ENCODE measurements at regions not wholly inside any gene's neighbourhood (a gene's known extent, or its start where the extent isn't known, plus 50 kb on each side); places are given as distances from the start of the nearest gene placed in this dataset.

DNA sequence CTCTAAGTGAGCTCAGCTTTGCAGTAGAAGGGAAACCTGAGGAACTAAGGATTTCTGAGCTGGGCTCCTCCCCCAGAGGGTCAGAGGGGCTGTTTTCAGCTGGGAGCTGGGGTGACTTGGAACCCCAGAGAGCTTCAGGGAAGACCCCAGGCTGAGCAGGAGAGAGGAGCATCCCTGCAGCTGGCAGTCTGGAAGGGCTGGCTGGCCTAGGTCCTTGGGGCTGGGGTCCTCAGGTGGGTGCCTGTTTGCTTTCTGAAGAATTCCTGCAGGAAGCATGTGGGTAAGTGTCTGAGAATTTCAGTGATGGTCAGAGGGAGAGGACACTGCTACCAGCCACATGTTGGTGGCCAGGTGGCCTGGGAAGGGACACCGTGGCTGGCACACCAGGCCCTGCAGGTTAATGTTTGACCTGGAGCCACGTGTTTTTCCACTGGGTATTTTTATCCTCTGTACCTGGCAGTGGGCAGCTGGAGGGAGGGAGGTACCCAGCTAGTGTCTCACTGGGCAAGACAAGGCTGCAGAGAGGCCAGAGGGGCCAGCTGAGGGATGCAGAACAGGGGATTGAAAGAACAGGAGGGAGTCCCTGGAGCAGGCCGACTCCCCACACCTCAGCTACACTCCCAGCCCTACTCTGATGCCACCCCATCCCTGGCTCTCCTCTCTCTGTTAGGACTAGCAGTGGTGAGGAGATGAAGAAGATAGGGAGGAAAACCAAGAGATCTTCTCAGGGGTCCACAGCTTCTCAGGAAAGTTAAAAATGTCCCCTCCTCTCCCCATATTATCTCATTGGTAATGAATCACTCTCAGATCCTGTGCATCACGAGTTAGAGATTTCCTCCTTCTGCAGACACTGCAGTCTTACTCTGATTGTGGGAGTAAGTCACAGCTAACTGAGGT lies 143.6 kb downstream of the VEGFA start:
- DNase-seq (ENCODE audit: low spot score) (no peak), ATAC-seq (ENCODE audit: insufficient number of reproducible peaks, low FRiP score, low read depth) (no peak)
- Histone ChIP-seq H3K27ac (no peak overlapping the region), H3K4me3 (no peak overlapping the region), H3K27me3 (replicated peaks; ENCODE audit: insufficient read depth) (no peaks in the 10 kb centered on the region), H3K9me3 (no peaks in the 10 kb centered on the region), H3K36me3 (no peaks in the 10 kb centered on the region), H3K4me1 (ENCODE audit: control insufficient read depth in 1 of 2, low read depth in 2 of 2) (peaks cover 0 to 4% of the 10 kb centered on the region in 2 donors)
- TF ChIP-seq, protein P1, sequence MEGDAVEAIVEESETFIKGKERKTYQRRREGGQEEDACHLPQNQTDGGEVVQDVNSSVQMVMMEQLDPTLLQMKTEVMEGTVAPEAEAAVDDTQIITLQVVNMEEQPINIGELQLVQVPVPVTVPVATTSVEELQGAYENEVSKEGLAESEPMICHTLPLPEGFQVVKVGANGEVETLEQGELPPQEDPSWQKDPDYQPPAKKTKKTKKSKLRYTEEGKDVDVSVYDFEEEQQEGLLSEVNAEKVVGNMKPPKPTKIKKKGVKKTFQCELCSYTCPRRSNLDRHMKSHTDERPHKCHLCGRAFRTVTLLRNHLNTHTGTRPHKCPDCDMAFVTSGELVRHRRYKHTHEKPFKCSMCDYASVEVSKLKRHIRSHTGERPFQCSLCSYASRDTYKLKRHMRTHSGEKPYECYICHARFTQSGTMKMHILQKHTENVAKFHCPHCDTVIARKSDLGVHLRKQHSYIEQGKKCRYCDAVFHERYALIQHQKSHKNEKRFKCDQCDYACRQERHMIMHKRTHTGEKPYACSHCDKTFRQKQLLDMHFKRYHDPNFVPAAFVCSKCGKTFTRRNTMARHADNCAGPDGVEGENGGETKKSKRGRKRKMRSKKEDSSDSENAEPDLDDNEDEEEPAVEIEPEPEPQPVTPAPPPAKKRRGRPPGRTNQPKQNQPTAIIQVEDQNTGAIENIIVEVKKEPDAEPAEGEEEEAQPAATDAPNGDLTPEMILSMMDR (IDR thresholded peaks at IDR 0.05): no peak

DNA sequence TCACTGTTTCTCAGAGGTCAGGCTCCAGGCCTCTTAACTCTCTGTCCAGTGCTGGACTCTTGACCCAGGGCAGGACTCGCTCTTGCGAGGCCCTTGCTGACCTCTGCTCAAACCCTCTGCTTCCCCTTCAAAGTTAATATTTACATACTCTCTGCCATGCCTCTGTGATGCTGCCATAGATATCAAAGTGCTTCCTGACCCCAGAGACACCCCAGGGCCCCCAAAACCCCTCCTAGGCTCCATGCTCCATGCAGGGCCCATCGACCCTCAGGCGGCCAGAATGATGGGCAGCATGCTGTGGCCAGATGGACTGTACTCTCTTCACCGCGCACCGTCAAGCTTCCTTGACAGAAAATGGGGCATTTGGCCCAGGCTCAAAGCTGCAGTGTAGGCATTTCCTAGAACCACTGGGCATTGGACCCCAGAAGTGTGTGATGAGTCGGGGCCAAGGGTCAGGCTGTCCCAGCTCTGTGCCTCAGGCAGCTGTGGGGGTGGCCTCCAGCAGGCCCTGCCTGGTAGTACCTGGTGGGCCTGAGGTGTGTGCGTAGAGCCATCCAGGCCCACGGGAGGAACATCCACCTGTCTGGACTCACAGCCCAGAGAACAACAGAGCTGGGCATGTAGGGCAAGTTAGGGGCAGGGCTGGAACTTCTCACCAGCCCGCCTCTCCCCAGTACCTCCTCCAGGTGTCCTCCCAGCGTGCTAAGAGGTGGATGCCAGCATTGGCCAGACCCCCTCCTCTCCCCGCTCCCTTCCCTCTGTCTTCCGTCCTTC lies 142.8 kb downstream of the VEGFA start:
- no peak for ATAC-seq (ENCODE audit: insufficient number of reproducible peaks, low FRiP score, low read depth)
- TF ChIP-seq, protein P1 (IDR thresholded peaks at IDR 0.05): no peak

DNA sequence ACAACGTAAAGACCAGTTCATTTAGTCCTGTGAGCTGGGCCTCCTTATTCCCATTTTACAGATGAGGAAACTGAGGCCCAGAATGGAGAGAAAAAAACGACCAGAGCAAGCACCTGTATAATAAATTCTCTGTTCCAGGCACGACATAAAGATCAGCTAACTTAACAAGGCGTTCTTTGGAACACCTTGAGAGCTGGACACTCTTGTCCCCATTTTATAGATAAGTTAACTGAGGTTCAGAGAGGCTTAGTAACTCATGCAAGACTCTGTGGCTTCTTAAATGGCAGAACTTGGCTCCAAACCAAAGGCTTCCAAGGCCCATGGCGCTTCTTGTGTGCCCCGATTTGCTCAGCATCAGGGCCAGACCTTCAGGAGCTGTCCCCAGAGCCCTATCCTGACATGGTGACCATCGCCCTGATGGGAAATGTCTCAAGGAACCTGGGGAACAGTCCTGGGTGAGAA lies 142.1 kb downstream of the VEGFA start:
- ATAC-seq (ENCODE audit: insufficient number of reproducible peaks, low FRiP score, low read depth): no peak
- TF ChIP-seq, protein P1 (IDR thresholded peaks at IDR 0.05): no peak

More for the DNA sequence above, 142.8 kb downstream of the VEGFA start:
- Histone ChIP-seq H3K27me3 (replicated peaks; ENCODE audit: insufficient read depth) (no peaks in the 10 kb centered on the region), H3K27ac (no peak overlapping the region), H3K4me1 (ENCODE audit: control insufficient read depth in 1 of 2, low read depth in 2 of 2) (peaks cover 0 to 4% of the 10 kb centered on the region in 2 donors), H3K9me3 (no peaks in the 10 kb centered on the region), H3K4me3 (no peak overlapping the region), H3K36me3 (no peaks in the 10 kb centered on the region)
- DNase-seq (ENCODE audit: low spot score): no peak

DNA sequence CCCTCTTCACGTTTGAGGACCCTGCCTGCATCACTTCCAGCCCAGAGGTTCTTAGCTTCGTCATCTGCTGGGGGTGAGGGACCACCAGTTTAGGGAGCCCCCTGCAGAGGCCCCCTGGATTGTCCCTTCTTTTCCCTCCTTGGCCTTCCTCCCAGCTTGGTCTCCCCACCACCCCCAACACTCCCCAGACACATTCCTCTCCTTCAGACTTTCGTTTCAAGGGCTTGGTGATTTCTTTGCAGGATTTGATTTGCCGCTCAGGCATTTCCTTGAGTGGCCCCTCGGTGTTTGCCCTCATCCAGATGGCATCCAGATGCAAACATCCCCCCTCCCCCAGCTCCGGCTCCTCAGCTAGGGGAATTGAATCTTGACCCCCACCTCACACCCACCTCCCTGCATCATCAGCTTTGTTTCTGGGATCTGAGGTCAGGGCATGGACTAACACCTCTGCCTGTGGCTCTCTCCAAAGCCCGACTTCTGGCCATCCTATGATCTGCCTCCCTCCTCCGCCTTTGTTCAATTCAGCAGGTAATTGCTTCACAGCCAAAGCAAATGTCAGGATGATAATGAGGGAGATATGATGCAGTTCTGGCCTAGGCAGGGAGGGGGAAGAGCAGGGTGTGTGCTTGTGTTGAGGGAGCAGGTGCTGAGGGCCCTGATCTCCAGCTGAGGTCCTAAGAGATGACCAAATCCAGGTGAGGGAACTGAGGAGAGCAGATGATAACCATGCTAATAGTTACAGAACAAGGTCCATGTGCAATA lies 141.5 kb downstream of the VEGFA start:
- Histone ChIP-seq H3K4me1 (ENCODE audit: control insufficient read depth in 1 of 2, low read depth in 2 of 2) (peaks cover 0 to 2% of the 10 kb centered on the region in 2 donors), H3K4me3 (no peak overlapping the region), H3K27me3 (replicated peaks; ENCODE audit: insufficient read depth) (no peaks in the 10 kb centered on the region), H3K36me3 (no peaks in the 10 kb centered on the region), H3K9me3 (no peaks in the 10 kb centered on the region), H3K27ac (no peak overlapping the region)
- TF ChIP-seq, protein P1 (IDR thresholded peaks at IDR 0.05): no peak
- ATAC-seq (ENCODE audit: insufficient number of reproducible peaks, low FRiP score, low read depth) (no peak), DNase-seq (ENCODE audit: low spot score) (no peak)

More for the DNA sequence above, 142.1 kb downstream of the VEGFA start:
- H3K4me1 ChIP-seq (ENCODE audit: control insufficient read depth in 1 of 2, low read depth in 2 of 2): peaks cover 0 to 4% of the 10 kb centered on the region in 2 donors
- H3K36me3 ChIP-seq: no peaks in the 10 kb centered on the region
- H3K4me3 ChIP-seq: no peak overlapping the region
- DNase-seq (ENCODE audit: low spot score): no peak
- H3K27me3 ChIP-seq (replicated peaks; ENCODE audit: insufficient read depth): no peaks in the 10 kb centered on the region
- no peak overlapping the region for H3K27ac ChIP-seq
- H3K9me3 ChIP-seq: no peaks in the 10 kb centered on the region
